ENCODE measurements at regions not wholly inside any gene's neighbourhood (a gene's known extent, or its start where the extent isn't known, plus 50 kb on each side); places are given as distances from the start of the nearest gene placed in this dataset.

DNA sequence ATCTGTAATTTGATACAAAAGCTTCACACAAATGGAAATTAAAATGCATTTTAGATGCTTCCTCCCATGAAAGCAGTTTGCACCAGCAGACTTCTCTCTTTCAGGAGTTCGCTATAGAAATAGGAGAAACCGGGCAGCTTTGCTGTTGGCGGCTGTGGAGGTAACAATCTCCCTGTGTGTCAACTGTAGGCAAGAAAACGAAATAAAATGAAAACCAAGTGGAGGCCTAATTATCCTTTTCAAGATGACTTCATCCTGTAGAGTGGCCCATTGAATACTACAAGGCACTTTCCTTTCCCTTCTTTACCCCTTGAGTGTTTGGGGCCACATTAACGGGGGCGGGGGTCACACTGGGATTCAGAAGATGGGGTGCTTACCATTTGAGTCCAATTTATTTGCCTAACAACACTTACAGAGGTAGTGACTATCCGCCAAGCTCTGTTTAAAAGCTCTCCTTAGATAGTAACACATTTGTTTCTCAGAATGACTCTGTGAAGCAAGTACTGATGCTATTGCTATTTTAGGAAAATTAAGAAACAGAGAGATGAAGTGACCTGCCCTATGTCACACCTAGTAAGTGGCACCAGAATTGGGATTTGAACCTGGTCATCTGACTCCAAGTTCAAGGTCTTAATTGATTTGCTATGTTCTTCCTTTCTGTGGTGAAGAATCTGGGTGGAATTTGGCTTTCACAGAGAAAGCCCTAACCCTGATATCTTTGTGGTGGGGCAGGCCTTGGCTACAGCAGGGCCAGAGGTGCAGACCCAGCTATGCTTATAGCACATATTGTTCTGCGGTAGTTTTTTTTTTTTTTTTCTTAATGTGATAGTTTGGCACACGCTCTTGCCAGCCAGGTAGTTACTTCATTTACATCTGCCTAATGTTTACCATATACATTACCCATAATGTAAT lies 125.5 kb upstream of the MPHOSPH6 start:
- Histone ChIP-seq H2BK20ac (ENCODE audit: low read length) (no peak overlapping the region), H3K79me2 (ENCODE audit: control insufficient read depth in 1 of 2, insufficient read depth in 2 of 2, low read length in 2 of 2) (no peaks in the 10 kb centered on the region), H3K23me2 (ENCODE audit: low read depth, low read length) (no peaks in the 10 kb centered on the region), H2BK5ac (ENCODE audit: low read depth, low read length) (no peak overlapping the region), H3K4me3 (ENCODE audit: extremely low read depth in 1 of 4, insufficient read depth in 2 of 4, low read depth in 3 of 4, low read length in 4 of 4) (no peak overlapping the region), H4K20me1 (replicated peaks in 1 of 2; ENCODE audit: control insufficient read depth in 1 of 2, insufficient read depth in 2 of 2, low read length in 2 of 2) (no peaks in the 10 kb centered on the region), H3K79me1 (ENCODE audit: low read depth, low read length) (no peaks in the 10 kb centered on the region), H3K14ac (ENCODE audit: insufficient read length) (no peak overlapping the region), H3K36me3 (ENCODE audit: control insufficient read depth in 2 of 4, insufficient read depth in 4 of 4, low read length in 3 of 4) (no peaks in the 10 kb centered on the region), H3K27ac (ENCODE audit: low read depth, low read length) (no peak overlapping the region), H2BK15ac (ENCODE audit: low read length) (no peak overlapping the region), H2AFZ (ENCODE audit: low read length) (no peak overlapping the region), H3K4ac (replicated peaks; ENCODE audit: insufficient read length, low read depth, low read length) (no peak overlapping the region), H4K5ac (ENCODE audit: insufficient read length, low read depth, low read length) (no peak overlapping the region), H3K56ac (replicated peaks; ENCODE audit: insufficient read length, low read depth, low read length) (no peak overlapping the region), H3K27me3 (replicated peaks in 1 of 4; ENCODE audit: control insufficient read depth in 3 of 4, extremely low read depth in 1 of 4, insufficient read depth in 3 of 4, low read length in 3 of 4) (no peaks in the 10 kb centered on the region), H2BK12ac (ENCODE audit: low read depth, low read length) (no peak overlapping the region), H2AK5ac (ENCODE audit: low read depth, low read length) (no peak overlapping the region), H2BK120ac (replicated peaks; ENCODE audit: low read depth, low read length) (no peak overlapping the region), H3K4me2 (ENCODE audit: insufficient read depth in 1 of 2, low read depth in 2 of 2, low read length in 2 of 2) (no peak overlapping the region), H3K23ac (ENCODE audit: insufficient read length) (no peak overlapping the region), H3K18ac (ENCODE audit: extremely low read depth, low read length) (no peak overlapping the region), H3K9me3 (ENCODE audit: insufficient read depth in 2 of 2, low read depth in 1 of 2, low read length in 1 of 2) (no peaks in the 10 kb centered on the region), H4K91ac (replicated peaks; ENCODE audit: insufficient read length, low read length) (no peak overlapping the region), H3K4me1 (replicated peaks in 1 of 4; ENCODE audit: control insufficient read depth in 3 of 4, insufficient read depth in 4 of 4, low read length in 3 of 4) (no peaks in the 10 kb centered on the region), H4K8ac (ENCODE audit: extremely low read depth, insufficient read depth, low read length) (no peak overlapping the region), H3K9ac (replicated peaks in 1 of 4; ENCODE audit: extremely low read depth in 1 of 4, low read depth in 3 of 4, low read length in 3 of 4) (no peak overlapping the region)
- ChIA-PET POLR2A (ENCODE audit: partially characterized antibody) (no interaction called here), CTCF (ENCODE audit: partially characterized antibody) (interaction anchor here (1.1 to 3.3 kb wide), 3 partner anchors 10 to 49 kb away, joined by 3 to 13 read pairs (median 4); no protein-coding TSS in a partner anchor)
- TF ChIP-seq GTF2F1 (IDR thresholded peaks at IDR 0.05; ENCODE audit: borderline replicate concordance, low read depth, low read length) (no peak), FOSL1 (IDR thresholded peaks at IDR 0.05; ENCODE audit: insufficient read depth, low read depth, low read length) (no peak), SP2 (IDR thresholded peaks at IDR 0.05; ENCODE audit: low read length) (no peak), TCF12 (IDR thresholded peaks at IDR 0.05; ENCODE audit: low read depth, low read length) (no peak), YY1 (IDR thresholded peaks at IDR 0.05; ENCODE audit: low read depth, low read length) (no peak), POU5F1 (IDR thresholded peaks at IDR 0.05; ENCODE audit: low read depth, low read length) (no peak), MAFK (IDR thresholded peaks at IDR 0.05; ENCODE audit: low read depth, low read length) (no peak), CREB1 (IDR thresholded peaks at IDR 0.05) (no peak), CBX8 (IDR thresholded peaks at IDR 0.05; ENCODE audit: borderline replicate concordance, low read depth, low read length) (no peak), BRCA1 (IDR thresholded peaks at IDR 0.05; ENCODE audit: low read depth, low read length) (no peak), GABPA (IDR thresholded peaks at IDR 0.05; ENCODE audit: borderline replicate concordance, insufficient read depth, low read length) (no peak)
- no peak for FAIRE-seq
- WGBS, 2 experiments (ENCODE audit: extremely low coverage in 1 of 2, insufficient coverage in 1 of 2, insufficient read length in 1 of 2, insufficient replicate concordance in 2 of 2, low coverage in 1 of 2, low lambda C conversion rate in 2 of 2, missing lambda C conversion rate in 1 of 2) = 92% methylated on average over 9 of the region's 9 CpGs; no CpG with 5 or more reads in 1 of the 2 experiments
- DNase-seq (ENCODE audit: low read depth in 1 of 2, low spot score in 2 of 2) = no peak

All from H1 (cell line).